ENCODE measurements at regions not wholly inside any gene's neighbourhood (a gene's known extent, or its start where the extent isn't known, plus 50 kb on each side); places are given as distances from the start of the nearest gene placed in this dataset.

DNA sequence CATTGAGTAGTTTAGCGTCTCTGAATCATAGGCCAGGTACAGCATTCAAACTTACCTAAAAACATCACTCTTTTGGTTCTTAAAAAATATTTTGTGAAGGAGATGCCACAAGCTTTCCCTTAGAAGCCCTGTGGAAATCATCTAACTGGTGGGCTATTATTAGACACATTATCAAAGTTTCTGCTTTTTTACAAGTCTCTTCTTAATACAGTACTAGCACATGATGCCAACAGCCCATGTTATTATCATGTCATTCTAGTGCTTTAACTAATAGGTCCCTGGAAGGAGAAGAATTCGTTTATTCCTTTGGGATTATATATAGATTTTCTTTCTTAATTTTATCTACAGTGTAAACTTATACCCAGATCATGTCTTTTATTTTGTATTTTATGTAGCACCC, 146.0 kb upstream of the PTPRK start:
- no peak for DNase-seq (ENCODE audit: low read depth)

GRCh38 chr6:128663238-128663637, 142.8 kb upstream of the PTPRK start:
- DNase-seq (ENCODE audit: low read depth), result no peak

DNA sequence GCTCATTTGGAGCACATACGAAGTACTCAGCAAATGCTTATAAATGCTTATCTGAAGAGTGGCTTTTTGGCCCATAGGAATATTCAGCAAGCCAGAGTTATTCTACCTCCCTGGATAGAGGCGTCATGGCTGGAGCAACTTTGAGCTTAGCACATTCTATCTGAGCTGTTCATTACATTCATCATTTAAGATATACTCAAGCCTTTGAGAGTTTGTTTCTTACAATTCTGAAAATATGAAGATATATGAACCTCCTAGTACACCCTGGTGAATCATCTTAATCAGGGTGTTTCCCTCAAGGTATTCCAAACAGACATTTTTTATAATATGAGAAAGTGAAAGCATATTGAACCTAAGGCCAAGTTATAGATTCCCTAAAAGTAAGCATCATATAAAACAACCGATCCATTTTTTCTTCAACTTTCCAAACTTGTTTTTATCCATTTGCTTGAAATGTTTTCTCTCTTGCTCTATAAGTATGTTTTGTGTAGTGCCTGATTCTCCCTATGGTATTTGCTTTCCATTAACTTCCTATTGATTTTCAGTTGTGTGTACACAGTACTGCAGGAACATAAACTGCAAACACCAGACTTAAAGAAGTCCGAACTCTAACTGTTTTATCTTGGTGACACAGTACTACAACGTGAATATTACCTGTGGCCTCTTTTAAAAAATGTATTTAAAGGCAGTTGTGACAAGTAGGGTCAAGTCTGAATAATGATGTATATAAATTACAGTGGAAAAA, 139.7 kb upstream of the PTPRK start:
- DNase-seq (ENCODE audit: low read depth), result no peak

- no peak for DNase-seq (ENCODE audit: low read depth)
Observed at GRCh38 chr6:128659276-128659675, 138.9 kb upstream of the PTPRK start.

DNA sequence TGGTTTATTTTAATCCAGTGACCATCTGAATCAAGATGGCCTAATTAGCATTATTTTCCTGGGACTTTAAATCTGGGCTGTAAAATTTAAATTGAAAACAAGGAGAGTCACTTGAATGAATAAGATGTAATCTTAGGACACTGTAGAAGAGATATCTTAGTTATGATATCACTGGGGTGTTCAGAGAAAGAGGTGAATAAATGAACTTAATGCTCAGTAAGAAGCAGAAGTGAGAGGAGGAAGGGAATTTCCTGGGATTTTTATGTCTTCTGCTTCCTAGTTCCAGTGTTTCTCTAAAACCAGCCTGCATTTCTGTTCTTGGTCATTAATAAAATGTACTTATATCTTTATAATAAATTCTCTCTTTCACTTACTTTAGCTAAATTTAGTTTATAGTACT, 136.8 kb upstream of the PTPRK start:
- no peak for DNase-seq (ENCODE audit: low read depth)

DNA sequence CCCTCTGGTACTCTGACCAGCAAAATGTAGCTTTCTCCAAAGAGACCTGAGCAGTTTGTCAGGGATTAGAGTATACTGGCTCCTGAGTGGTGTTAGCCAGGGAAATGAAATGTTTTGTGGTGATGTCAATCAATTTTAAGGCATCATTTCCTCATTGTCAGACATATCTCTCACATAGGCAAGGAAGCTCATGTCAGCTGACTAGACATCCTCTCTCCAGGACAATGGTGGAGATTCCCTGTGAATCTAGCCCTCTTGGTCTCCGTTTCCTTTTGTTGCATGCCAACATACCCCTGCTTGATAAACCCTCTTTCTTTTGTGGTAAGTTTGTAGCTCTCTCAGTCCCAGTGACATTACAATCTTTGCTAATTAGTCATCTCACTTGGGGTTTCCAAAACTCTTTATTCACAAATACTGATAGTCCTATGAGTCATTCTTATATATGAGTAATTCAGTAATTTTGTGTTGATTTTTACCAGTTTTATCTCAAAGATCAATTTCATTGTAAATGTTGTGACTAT, 135.6 kb upstream of the PTPRK start:
- peak; percentile 1 for DNase-seq (ENCODE audit: low read depth)

DNA sequence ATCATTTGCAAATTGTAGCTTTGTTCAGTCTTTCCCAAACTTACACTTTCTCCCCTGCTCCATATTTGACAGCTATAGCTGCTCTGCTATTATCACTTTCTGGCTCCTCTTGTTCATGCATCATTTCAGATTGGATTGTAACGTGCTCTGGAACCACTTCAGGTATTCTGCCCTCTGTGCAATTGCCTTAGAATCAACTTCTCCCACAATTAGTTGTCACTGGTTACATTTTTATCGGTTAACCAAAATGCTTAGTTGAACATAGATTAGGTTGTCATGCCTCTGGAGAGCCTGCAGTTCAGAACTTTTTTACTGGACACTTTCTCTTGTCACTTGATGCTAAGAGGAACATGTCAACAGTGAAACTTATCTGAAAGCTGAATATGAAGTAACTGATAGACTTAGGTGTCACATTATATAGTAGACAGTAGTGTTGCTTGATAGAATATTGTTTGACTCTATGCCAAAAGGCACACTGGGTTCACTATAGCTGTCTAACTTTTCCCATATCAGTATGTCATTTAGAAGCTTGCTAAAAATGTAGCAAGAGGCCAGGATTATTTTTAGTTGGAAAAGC, 127.7 kb upstream of the PTPRK start:
- no peak for DNase-seq (ENCODE audit: low read depth)

DNA sequence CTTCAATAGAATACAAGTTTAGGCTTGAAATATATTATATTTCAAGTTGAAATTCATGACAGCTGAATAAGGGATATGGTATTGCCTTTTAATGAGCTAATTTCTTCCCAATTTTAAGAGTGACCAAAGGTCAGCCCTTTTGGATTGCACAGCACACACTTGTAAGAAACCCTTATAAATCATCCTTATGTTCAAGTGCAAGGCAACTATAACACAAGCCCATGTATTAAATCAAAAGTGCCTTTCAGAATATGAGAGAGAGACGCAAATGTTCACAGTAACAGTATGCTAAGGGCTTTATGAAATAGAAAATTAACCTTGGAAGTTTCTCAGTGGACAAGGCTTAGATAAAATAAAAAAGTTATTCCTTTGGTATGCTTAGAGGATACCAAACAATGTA, 121.7 kb upstream of the PTPRK start:
- no peak for DNase-seq (ENCODE audit: low read depth)

DNA sequence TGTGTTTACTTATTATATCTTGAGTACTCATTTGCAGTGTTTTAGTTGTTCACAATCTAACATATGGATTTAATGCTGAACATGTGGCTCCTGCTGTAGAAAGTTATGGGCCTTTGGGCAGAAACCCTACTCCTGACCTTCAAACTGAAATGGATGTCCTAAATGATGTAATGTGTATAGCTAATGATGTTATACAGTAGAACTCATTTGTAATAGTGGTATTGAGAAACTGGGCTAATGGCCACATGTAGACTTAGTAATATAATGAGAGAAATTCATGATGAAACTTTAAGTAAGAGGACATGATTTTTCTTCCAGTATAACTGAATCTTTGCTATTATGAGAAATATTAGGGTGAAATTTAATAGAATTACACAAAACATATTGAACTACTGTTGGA, 121.3 kb upstream of the PTPRK start:
- no peak for DNase-seq (ENCODE audit: low read depth)

- DNase-seq (ENCODE audit: low read depth), result no peak
Observed at GRCh38 chr6:128638817-128639216, 118.4 kb upstream of the PTPRK start.

GRCh38 chr6:128635219-128635618, 114.8 kb upstream of the PTPRK start:
- no peak for DNase-seq (ENCODE audit: low read depth)

DNA sequence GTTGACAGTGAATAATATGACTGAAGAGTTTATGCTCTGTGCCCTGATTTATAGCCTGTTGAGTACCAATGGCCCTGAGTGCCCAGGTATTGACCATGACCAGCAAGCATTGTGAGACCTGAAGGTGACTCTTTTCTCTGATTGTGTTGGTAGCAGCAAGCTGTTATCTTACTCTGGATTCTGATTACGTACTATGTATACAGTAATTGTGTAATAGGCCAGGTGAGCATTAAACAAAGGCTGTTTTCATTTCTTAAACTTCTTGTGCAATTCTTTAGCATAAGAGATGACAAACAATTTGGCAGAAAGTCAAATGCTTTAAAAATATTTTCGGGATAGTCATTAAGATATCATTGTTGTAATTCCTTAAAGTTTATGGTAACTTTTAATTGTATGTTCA, 111.7 kb upstream of the PTPRK start:
- no peak for DNase-seq (ENCODE audit: low read depth)

GRCh38 chr6:128631031-128631430, 110.6 kb upstream of the PTPRK start:
- no peak for DNase-seq (ENCODE audit: low read depth)

DNA sequence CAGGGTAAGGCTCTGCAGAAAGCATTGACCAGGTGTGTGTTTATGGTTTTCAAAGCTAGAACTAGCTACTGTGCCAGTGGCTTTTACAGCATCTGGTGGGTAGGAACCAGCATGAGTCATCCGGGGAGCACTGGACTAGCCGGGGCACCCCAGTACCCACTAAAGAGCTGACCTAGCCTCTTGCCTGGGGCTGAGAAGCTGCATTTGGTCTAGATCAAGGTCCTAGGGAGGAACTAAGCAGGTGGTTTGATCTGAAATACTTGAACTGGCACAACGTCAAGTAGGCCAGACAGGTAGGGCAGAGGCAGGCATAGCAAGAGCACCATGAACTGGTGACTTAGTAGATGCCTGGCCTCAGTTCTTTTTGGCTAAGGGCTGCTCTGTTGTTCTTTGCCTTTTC, 109.8 kb upstream of the PTPRK start:
- no peak for DNase-seq (ENCODE audit: low read depth)

- DNase-seq (ENCODE audit: low read depth), result no peak
Observed at GRCh38 chr6:128617285-128617684, 96.9 kb upstream of the PTPRK start.

- no peak for DNase-seq (ENCODE audit: low read depth)
Observed at GRCh38 chr6:128616342-128616741, 95.9 kb upstream of the PTPRK start.

- DNase-seq (ENCODE audit: low read depth), result no peak
Observed at GRCh38 chr6:128606611-128607010, 86.2 kb upstream of the PTPRK start.

DNA sequence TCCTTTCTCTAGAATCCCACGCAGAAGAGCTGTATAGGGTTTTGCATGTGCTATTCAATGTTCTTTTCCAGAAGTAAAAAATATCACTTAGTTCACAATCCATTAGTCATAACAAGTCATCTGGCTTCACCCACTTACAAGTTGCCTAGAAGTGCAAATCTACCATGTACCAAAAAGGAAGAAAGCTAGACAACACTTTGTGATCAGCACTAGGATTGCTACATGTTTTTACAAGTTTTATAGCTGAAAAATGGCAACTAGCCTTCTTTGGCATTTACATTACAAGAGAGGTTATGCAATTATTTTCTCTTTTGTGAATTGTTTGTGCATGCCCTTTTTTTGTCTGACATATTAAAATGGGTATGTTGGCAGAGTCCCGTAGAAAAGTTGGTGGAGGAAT, 85.6 kb upstream of the PTPRK start:
- DNase-seq (ENCODE audit: low read depth), result no peak

DNA sequence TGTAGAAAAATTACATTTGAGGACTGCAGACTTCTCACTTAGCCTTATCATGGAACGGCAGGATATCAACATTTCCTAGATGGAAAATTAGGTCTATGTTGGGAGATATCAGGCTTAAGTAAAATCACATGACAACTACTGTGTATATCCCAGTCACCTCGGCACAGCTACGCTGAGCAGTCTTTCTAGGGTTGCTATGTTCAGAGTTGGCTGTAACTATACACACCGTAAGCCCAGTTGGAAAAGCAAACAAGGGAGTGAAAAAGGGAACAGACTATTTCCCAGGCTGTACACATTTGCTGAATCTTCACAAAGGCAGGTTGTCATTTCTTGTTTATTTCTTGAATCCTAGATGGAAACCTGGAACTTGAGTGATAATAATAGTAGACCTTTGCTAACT, 80.7 kb upstream of the PTPRK start:
- DNase-seq (ENCODE audit: low read depth), result no peak

DNA sequence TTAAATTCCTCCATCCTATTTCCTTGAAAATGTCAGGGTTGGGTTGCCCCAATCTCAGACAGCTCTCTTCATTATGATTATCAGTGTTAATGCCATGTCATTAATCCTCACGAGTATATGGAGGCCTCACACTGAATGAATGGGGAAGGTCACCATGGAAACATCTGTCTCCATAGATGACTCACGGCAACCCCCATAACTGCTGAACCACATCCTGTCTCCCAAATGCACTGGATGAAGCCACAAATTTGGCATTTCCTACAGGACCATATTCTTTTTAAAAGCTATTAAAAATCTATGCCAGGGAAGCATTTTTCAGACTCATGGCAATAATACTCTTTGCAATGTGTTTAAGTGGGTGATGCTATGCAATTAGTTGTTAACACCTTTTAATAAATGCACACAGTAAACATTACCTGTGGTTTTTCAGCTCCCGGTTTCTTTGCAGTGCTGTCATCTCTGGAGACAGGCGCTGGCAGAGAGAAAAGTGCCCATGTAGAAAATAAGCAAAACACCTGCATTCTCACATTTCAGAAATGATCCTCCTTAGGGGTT, 80.1 kb upstream of the PTPRK start:
- DNase-seq (ENCODE audit: low read depth), result no peak

DNA sequence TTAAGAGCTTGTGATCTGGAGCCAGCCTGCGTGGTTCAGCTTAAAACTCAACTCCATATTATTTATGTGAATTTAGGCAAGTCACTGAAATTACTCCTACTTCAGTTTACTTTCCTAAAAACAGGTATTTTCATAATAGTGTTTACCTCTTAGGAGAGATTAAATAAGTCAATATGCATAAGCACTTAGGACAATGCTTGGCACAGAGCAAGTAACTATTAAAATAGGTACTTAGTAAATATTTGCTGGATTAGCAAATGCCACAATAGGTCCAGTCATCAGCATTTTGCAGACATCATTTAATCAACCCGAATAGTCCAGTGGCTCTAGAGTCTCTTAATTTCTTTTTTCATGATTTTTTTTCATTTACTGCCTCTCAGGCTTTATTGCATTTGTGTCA, 78.6 kb upstream of the PTPRK start:
- no peak for DNase-seq (ENCODE audit: low read depth)

DNA sequence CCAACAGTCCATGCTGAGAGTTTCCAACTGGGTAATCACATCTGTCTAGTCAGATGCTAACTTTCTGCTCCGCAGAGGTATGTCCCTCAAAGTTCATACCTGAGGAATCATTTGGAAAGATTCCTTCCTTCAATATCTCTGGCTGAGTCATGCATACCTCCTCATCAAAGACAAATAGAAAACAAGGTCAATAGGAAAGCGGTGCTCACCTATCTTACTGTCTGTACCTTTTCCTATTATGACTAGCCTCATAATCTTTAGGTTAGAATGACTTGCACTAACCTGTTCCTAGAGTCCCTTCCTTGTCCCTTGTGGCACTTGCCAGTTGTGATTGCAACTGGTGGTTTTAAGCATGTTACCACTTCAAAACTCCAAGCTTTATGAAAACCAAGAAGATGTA, 78.2 kb upstream of the PTPRK start:
- DNase-seq (ENCODE audit: low read depth), result no peak

DNA sequence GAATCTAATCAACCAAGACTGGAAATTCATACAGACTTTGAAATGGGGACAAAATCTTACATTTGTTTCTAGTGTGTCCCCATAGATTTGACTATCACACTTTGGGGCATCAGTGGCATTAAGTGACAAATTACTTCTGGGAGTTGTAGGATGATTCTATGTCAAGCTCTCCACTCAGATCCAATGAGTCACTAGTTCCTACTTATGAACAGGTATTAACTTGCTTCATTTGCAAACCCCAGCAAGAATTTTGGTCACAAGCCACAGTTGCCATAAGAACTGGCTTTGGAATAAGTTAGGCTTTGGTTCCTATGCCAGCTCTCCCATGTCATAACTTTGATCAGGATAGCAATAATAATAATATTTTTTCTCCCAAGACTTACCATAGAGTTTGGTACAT, 77.6 kb upstream of the PTPRK start:
- no peak for DNase-seq (ENCODE audit: low read depth)

DNA sequence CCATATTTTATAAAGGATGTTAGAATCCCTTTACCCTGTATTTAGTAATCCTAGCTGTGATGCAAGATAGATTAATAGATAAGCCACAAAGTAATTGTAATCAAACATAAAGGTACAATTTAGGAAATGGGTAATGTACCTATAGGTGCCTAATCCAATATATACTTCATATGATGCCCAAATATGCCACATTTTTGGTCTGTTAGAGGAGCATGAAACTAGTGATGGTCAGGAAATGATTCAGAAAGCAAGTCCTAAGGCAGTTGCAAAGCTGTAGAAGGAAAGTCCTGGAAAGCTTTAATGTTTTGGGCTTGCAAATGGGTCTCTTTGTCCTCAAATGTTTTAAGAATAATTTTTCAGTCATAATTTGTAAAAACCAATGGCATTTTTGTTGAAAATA, 76.6 kb upstream of the PTPRK start:
- no peak for DNase-seq (ENCODE audit: low read depth)

Measured in stimulated activated CD8-positive, alpha-beta memory T cell treated with anti-CD3 and anti-CD28 coated beads, Interleukin-7, amount 100 ng/mL, for 24 hours (primary cell).